HL-60 (cell line): ENCODE measurements at regions not wholly inside any gene's neighbourhood (a gene's known extent, or its start where the extent isn't known, plus 50 kb on each side); places are given as distances from the start of the nearest gene placed in this dataset.

Experiments
- SPI1 ChIP-seq: IDR thresholded peaks from 2 replicates; pipeline ENCODE4 v1.6.1; 2012; ENCODE audit warnings: low read depth, mild to moderate bottlenecking, borderline replicate concordance
- TF ChIP-seq, protein P1 (sequence below): IDR thresholded peaks from one replicate; pipeline ENCODE4 v1.5.1; 2011; ENCODE audit warnings: low read length, control low read depth, inconsistent platforms; ENCODE audit not compliant: insufficient read depth

GRCh38 chr7:68324621-68325020, 1273.7 kb upstream of the AUTS2 start:
- TF ChIP-seq, protein P1, sequence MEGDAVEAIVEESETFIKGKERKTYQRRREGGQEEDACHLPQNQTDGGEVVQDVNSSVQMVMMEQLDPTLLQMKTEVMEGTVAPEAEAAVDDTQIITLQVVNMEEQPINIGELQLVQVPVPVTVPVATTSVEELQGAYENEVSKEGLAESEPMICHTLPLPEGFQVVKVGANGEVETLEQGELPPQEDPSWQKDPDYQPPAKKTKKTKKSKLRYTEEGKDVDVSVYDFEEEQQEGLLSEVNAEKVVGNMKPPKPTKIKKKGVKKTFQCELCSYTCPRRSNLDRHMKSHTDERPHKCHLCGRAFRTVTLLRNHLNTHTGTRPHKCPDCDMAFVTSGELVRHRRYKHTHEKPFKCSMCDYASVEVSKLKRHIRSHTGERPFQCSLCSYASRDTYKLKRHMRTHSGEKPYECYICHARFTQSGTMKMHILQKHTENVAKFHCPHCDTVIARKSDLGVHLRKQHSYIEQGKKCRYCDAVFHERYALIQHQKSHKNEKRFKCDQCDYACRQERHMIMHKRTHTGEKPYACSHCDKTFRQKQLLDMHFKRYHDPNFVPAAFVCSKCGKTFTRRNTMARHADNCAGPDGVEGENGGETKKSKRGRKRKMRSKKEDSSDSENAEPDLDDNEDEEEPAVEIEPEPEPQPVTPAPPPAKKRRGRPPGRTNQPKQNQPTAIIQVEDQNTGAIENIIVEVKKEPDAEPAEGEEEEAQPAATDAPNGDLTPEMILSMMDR: no peak
- TF ChIP-seq SPI1: no peak
